IMR-90 (cell line): ENCODE measurements at regions not wholly inside any gene's neighbourhood (a gene's known extent, or its start where the extent isn't known, plus 50 kb on each side); places are given as distances from the start of the nearest gene placed in this dataset.

Source experiments
- ATAC-seq: fragments of 200-7000 bp; cut with Tn5 transposase; 2 replicates; pipeline ENCODE4 v1.9.1; 2020; ENCODE audit warnings: low read depth, mild to moderate bottlenecking, moderate library complexity
- BruUV-seq: library from RNA; stranded (reverse); fragments of 400-500 nt; replicated peaks from 2 replicates; lab custom pipeline; 2021; lab: Mats Ljungman, UMichigan
- CTCF ChIA-PET: fragments of 300-600 bp; formaldehyde crosslinking; extraction: SDS; loops from one replicate; lab custom pipeline; 2021; ENCODE audit warnings: antibody characterized with exemption; lab: Yijun Ruan, JAX
- POLR2A ChIA-PET: fragments of 300-600 bp; sonication (Branson Sonifier 250); formaldehyde crosslinking; loops from one replicate; lab custom pipeline; 2022; ENCODE audit warnings: antibody characterized with exemption; ENCODE audit not compliant: unreplicated experiment; lab: Charles Lee
- DNase-seq: peaks from one replicate; pipeline ENCODE4 v3.0.0; 2013
- H2AFZ ChIP-seq: replicated peaks from 2 replicates; pipeline ENCODE3; 2013; ENCODE audit warnings: low read length, mild to moderate bottlenecking; ENCODE audit not compliant: poor library complexity
- H2AK5ac ChIP-seq: 2 replicates; pipeline ENCODE4 v1.6.1; 2013; ENCODE audit warnings: low read depth, low read length, inconsistent platforms
- H2AK9ac ChIP-seq: replicated peaks from 2 replicates; pipeline ENCODE3; 2013; ENCODE audit warnings: mild to moderate bottlenecking, low read depth, low read length, moderate library complexity; ENCODE audit not compliant: poor library complexity
- H2BK120ac ChIP-seq: 2 replicates; pipeline ENCODE4 v1.6.1; 2013; ENCODE audit warnings: low read depth, low read length, inconsistent platforms
- H2BK15ac ChIP-seq: 3 replicates; pipeline ENCODE4 v1.6.1; 2013; ENCODE audit warnings: low read depth, low read length, inconsistent platforms
- H2BK20ac ChIP-seq: 2 replicates; pipeline ENCODE4 v1.6.1; 2013; ENCODE audit warnings: low read depth, mild to moderate bottlenecking, inconsistent platforms, low read length, moderate library complexity
- H2BK5ac ChIP-seq: 2 replicates; pipeline ENCODE4 v1.6.1; 2013; ENCODE audit warnings: mild to moderate bottlenecking, low read depth, low read length, inconsistent platforms; ENCODE audit not compliant: poor library complexity, severe bottlenecking
- H3K14ac ChIP-seq: replicated peaks from 2 replicates; pipeline ENCODE4 v1.6.1; 2013; ENCODE audit warnings: low read depth, low read length, inconsistent platforms
- H3K18ac ChIP-seq: 2 replicates; pipeline ENCODE4 v1.6.1; 2013; ENCODE audit warnings: low read depth, low read length, control low read depth
- H3K23ac ChIP-seq: 2 replicates; pipeline ENCODE4 v1.6.1; 2013; ENCODE audit warnings: low read depth, low read length, inconsistent platforms
- H3K27ac ChIP-seq: 2 replicates; pipeline ENCODE4 v1.5.1; 2013; ENCODE audit warnings: mild to moderate bottlenecking, control low read depth, low read length; ENCODE audit not compliant: insufficient read depth
- H3K27me3 ChIP-seq: 2 replicates; pipeline ENCODE4 v1.6.1; 2013; ENCODE audit warnings: low read length; ENCODE audit not compliant: control insufficient read depth, insufficient read depth
- H3K36me3 ChIP-seq: 2 replicates; pipeline ENCODE4 v1.6.1; 2013; ENCODE audit warnings: low read length, mixed read lengths; ENCODE audit not compliant: control insufficient read depth, insufficient read depth
- H3K4ac ChIP-seq: 2 replicates; pipeline ENCODE4 v1.6.1; 2013; ENCODE audit warnings: low read depth, low read length, inconsistent platforms
- H3K4me1 ChIP-seq: 2 replicates; pipeline ENCODE4 v1.6.1; 2013; ENCODE audit warnings: low read length, mixed read lengths; ENCODE audit not compliant: control insufficient read depth, insufficient read depth
- H3K4me2 ChIP-seq: 2 replicates; pipeline ENCODE4 v1.6.1; 2013; ENCODE audit warnings: low read depth, mild to moderate bottlenecking, control low read depth, low read length, moderate library complexity
- H3K4me3 ChIP-seq: 2 replicates; pipeline ENCODE4 v1.5.1; 2013; ENCODE audit warnings: low read depth, mild to moderate bottlenecking, control low read depth, low read length, moderate library complexity; ENCODE audit not compliant: insufficient read depth
- H3K56ac ChIP-seq: 2 replicates; pipeline ENCODE4 v1.6.1; 2013; ENCODE audit warnings: low read length, inconsistent platforms; ENCODE audit not compliant: insufficient read depth; ENCODE audit errors: extremely low read depth
- H3K79me1 ChIP-seq, 2 experiments: 2 replicates each; pipeline ENCODE4 v1.6.1; 2013; ENCODE audit warnings: low read length in 2 of 2, inconsistent platforms in 1 of 2, low read depth in 1 of 2
- H3K9ac ChIP-seq: 2 replicates; pipeline ENCODE4 v1.6.1; 2013; ENCODE audit warnings: low read depth, low read length, control low read depth
- H3K9me1 ChIP-seq: 2 replicates; pipeline ENCODE4 v1.6.1; 2013; ENCODE audit warnings: low read length, inconsistent platforms; ENCODE audit not compliant: insufficient read depth
- H3K9me3 ChIP-seq: 2 replicates; pipeline ENCODE4 v1.6.1; 2013; ENCODE audit warnings: low read length; ENCODE audit not compliant: control insufficient read depth, insufficient read depth
- H4K20me1 ChIP-seq: 2 replicates; pipeline ENCODE4 v1.6.1; 2013; ENCODE audit warnings: low read length, inconsistent platforms; ENCODE audit not compliant: insufficient read depth
- H4K5ac ChIP-seq: 2 replicates; pipeline ENCODE4 v1.6.1; 2013; ENCODE audit warnings: mild to moderate bottlenecking, low read depth, low read length, control low read depth
- H4K8ac ChIP-seq, 2 experiments: 2 replicates each; pipeline ENCODE4 v1.6.1; 2013; ENCODE audit warnings: low read depth in 2 of 2, low read length in 2 of 2, control low read depth in 1 of 2, inconsistent platforms in 1 of 2
- H4K91ac ChIP-seq: 2 replicates; pipeline ENCODE4 v1.6.1; 2013; ENCODE audit warnings: low read depth, low read length, inconsistent platforms; ENCODE audit not compliant: insufficient read depth
- BHLHE40 ChIP-seq: fragments of 150-350 bp; IDR thresholded peaks from 2 replicates; pipeline ENCODE4 v1.6.1; 2016; ENCODE audit warnings: mild to moderate bottlenecking, low read depth, low read length
- CEBPB ChIP-seq: IDR thresholded peaks from 2 replicates; pipeline ENCODE4 v1.6.1; 2012; ENCODE audit warnings: low read depth, low read length, improper control_type of control experiment
- CHD1 ChIP-seq: IDR thresholded peaks from 2 replicates; pipeline ENCODE4 v1.6.1; 2012; ENCODE audit warnings: low read depth, low read length, improper control_type of control experiment
- ELK1 ChIP-seq: fragments of 150-350 bp; IDR thresholded peaks from 2 replicates; pipeline ENCODE4 v1.6.1; 2016; ENCODE audit warnings: low read depth, mild to moderate bottlenecking, low read length, moderate library complexity, borderline replicate concordance
- FOS ChIP-seq: fragments of 150-350 bp; IDR thresholded peaks from 2 replicates; pipeline ENCODE4 v1.6.1; 2016; ENCODE audit warnings: low read depth, low read length
- MAFK ChIP-seq: IDR thresholded peaks from 2 replicates; pipeline ENCODE4 v1.6.1; 2012; ENCODE audit warnings: low read depth, low read length, improper control_type of control experiment
- MAZ ChIP-seq: IDR thresholded peaks from 2 replicates; pipeline ENCODE4 v1.6.1; 2012; ENCODE audit warnings: low read depth, mild to moderate bottlenecking, low read length, improper control_type of control experiment, moderate library complexity, borderline replicate concordance
- MXI1 ChIP-seq: IDR thresholded peaks from 2 replicates; pipeline ENCODE4 v1.6.1; 2012; ENCODE audit warnings: low read depth, mild to moderate bottlenecking, low read length, moderate library complexity, borderline replicate concordance
- NFE2L2 ChIP-seq: fragments of 150-350 bp; IDR thresholded peaks from 2 replicates; pipeline ENCODE4 v1.6.1; 2016; ENCODE audit warnings: low read depth, mild to moderate bottlenecking, low read length
- POLR2A ChIP-seq: IDR thresholded peaks from 2 replicates; pipeline ENCODE4 v1.6.1; 2012; ENCODE audit warnings: mild to moderate bottlenecking, low read depth, low read length
- RAD21 ChIP-seq: IDR thresholded peaks from 2 replicates; pipeline ENCODE4 v1.6.1; 2012; ENCODE audit warnings: low read length, improper control_type of control experiment
- RCOR1 ChIP-seq: IDR thresholded peaks from 2 replicates; pipeline ENCODE4 v1.6.1; 2012; ENCODE audit warnings: mild to moderate bottlenecking, low read length, improper control_type of control experiment; ENCODE audit not compliant: insufficient replicate concordance
- RFX5 ChIP-seq: IDR thresholded peaks from 2 replicates; pipeline ENCODE4 v1.8.0; 2012; ENCODE audit warnings: low read depth, mild to moderate bottlenecking, low read length, moderate library complexity
- SMC3 ChIP-seq: fragments of 150-350 bp; IDR thresholded peaks from 2 replicates; pipeline ENCODE4 v1.6.1; 2016; ENCODE audit warnings: low read depth, mild to moderate bottlenecking, antibody characterized with exemption, low read length, moderate library complexity
- dilution Hi-C: fragments of 300-500 bp; cut with HindIII; formaldehyde crosslinking; loops from one replicate; pipeline ENCODE4 v1.14.3; 2018; ENCODE audit warnings: low sequenced_read_pairs; ENCODE audit not compliant: unreplicated experiment
- in situ Hi-C: fragments of 300-500 bp; cut with MboI; formaldehyde crosslinking; loops from 3 replicates; pipeline ENCODE4 v1.14.3; 2019; ENCODE audit warnings: low sequenced_read_pairs, inconsistent platforms, mixed read lengths
- intact Hi-C: fragments of 100-400 bp; cut with micrococcal nuclease; formaldehyde crosslinking; loops from 2 replicates; pipeline ENCODE4 v1.10.0; 2022
- TF ChIP-seq, protein P1 (sequence below): fragments of 150-350 bp; IDR thresholded peaks from 2 replicates; pipeline ENCODE4 v1.6.1; 2017; ENCODE audit warnings: mild to moderate bottlenecking, antibody characterized with exemption, low read length, low read depth
- TF ChIP-seq, protein P2 (sequence below): conservative IDR thresholded peaks from 2 replicates; pipeline ENCODE4 v1.5.1; 2012; ENCODE audit warnings: mild to moderate bottlenecking, low read depth, low read length, improper control_type of control experiment

DNA sequence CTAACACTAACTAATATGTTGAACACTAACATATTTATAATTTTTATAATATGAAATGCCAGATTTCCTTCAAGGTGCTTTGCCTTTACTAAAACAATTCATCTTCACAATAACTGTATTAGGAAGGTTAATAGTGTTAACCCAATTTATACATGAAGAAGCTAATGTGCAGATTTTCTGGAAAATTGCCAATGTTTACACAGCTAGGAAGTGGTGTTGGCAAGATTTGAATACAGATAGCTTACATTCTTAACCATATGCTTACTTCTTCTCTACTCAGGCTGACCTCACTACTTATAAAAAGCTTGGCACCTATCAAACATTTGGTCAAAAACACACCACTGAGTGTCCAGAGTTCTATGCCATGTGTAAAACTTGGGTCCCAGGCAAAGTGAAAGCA lies 445.4 kb upstream of the ITGA1 start:
- POLR2A ChIA-PET: no interaction called here

More for the DNA sequence above, 445.4 kb upstream of the ITGA1 start:
- H3K14ac ChIP-seq: no peak overlapping the region
- in situ Hi-C loops (no loop called here), intact Hi-C loops (no loop called here), dilution Hi-C loops (no loop called here)
- no peak for TF ChIP-seq NFE2L2
- TF ChIP-seq POLR2A: no peak
- TF ChIP-seq, protein P1, sequence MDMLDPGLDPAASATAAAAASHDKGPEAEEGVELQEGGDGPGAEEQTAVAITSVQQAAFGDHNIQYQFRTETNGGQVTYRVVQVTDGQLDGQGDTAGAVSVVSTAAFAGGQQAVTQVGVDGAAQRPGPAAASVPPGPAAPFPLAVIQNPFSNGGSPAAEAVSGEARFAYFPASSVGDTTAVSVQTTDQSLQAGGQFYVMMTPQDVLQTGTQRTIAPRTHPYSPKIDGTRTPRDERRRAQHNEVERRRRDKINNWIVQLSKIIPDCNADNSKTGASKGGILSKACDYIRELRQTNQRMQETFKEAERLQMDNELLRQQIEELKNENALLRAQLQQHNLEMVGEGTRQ: no peak
- TF ChIP-seq FOS: no peak
- TF ChIP-seq RFX5: no peak
- no peak for TF ChIP-seq ELK1
- no peak for TF ChIP-seq MXI1
- TF ChIP-seq, protein P2, sequence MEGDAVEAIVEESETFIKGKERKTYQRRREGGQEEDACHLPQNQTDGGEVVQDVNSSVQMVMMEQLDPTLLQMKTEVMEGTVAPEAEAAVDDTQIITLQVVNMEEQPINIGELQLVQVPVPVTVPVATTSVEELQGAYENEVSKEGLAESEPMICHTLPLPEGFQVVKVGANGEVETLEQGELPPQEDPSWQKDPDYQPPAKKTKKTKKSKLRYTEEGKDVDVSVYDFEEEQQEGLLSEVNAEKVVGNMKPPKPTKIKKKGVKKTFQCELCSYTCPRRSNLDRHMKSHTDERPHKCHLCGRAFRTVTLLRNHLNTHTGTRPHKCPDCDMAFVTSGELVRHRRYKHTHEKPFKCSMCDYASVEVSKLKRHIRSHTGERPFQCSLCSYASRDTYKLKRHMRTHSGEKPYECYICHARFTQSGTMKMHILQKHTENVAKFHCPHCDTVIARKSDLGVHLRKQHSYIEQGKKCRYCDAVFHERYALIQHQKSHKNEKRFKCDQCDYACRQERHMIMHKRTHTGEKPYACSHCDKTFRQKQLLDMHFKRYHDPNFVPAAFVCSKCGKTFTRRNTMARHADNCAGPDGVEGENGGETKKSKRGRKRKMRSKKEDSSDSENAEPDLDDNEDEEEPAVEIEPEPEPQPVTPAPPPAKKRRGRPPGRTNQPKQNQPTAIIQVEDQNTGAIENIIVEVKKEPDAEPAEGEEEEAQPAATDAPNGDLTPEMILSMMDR: no peak
- no peak for TF ChIP-seq MAFK
- no peak for TF ChIP-seq MAZ
- no peak for TF ChIP-seq RCOR1
- no peak for TF ChIP-seq CEBPB
- TF ChIP-seq RAD21: no peak
- no peak for TF ChIP-seq SMC3
- TF ChIP-seq CHD1: no peak
- no peak for TF ChIP-seq BHLHE40
- ATAC-seq (no peak), DNase-seq (no peak)
- no peak overlapping the region for H4K5ac ChIP-seq
- no peak overlapping the region for H3K56ac ChIP-seq
- no peak overlapping the region for H3K9ac ChIP-seq
- CTCF ChIA-PET: no interaction called here
- no peak overlapping the region for H2AK5ac ChIP-seq
- no peak overlapping the region for H4K8ac ChIP-seq
- H3K4ac ChIP-seq: no peak overlapping the region
- H4K91ac ChIP-seq: no peak overlapping the region
- BruUV-seq: no TSS peak
- H3K4me1 ChIP-seq: no peaks in the 10 kb centered on the region
- H3K27ac ChIP-seq: no peak overlapping the region
- H2AK9ac ChIP-seq: no peak overlapping the region
- H3K23ac ChIP-seq: no peak overlapping the region
- H3K27me3 ChIP-seq: no peaks in the 10 kb centered on the region
- H3K36me3 ChIP-seq: no peaks in the 10 kb centered on the region
- no peak overlapping the region for H2BK5ac ChIP-seq
- no peaks in the 10 kb centered on the region for H3K79me1 ChIP-seq
- H3K4me3 ChIP-seq: no peak overlapping the region
- H2AFZ ChIP-seq: no peak overlapping the region
- H3K9me3 ChIP-seq: no peaks in the 10 kb centered on the region
- no peaks in the 10 kb centered on the region for H3K9me1 ChIP-seq
- H4K20me1 ChIP-seq: no peaks in the 10 kb centered on the region
- H3K4me2 ChIP-seq: no peak overlapping the region
- H2BK15ac ChIP-seq: no peak overlapping the region
- H2BK120ac ChIP-seq: no peak overlapping the region
- no peak overlapping the region for H2BK20ac ChIP-seq
- no peak overlapping the region for H3K18ac ChIP-seq
